Osteoblast (primary cell): ENCODE measurements at regions not wholly inside any gene's neighbourhood (a gene's known extent, or its start where the extent isn't known, plus 50 kb on each side); places are given as distances from the start of the nearest gene placed in this dataset.

ENCODE experiments used
- DNase-seq: peaks from one replicate; pipeline ENCODE4 v3.0.0; 2011; ENCODE audit warnings: low spot score, mixed read lengths; ENCODE audit not compliant: insufficient read length; ENCODE audit errors: missing footprints
- H2AFZ ChIP-seq: 2 replicates; pipeline ENCODE4 v1.6.0; 2011; ENCODE audit warnings: mild to moderate bottlenecking, low read length
- H3K27ac ChIP-seq: 2 replicates; pipeline ENCODE4 v1.5.1; 2011; ENCODE audit warnings: mild to moderate bottlenecking, low read depth, low read length, moderate library complexity
- H3K27me3 ChIP-seq: 2 replicates; pipeline ENCODE4 v1.6.0; 2012; ENCODE audit warnings: mild to moderate bottlenecking, control low read depth, inconsistent platforms, low read length, moderate library complexity; ENCODE audit not compliant: insufficient read depth
- H3K36me3 ChIP-seq: 2 replicates; pipeline ENCODE4 v1.5.1; 2011; ENCODE audit warnings: mild to moderate bottlenecking, low read length, control low read depth, moderate library complexity; ENCODE audit not compliant: insufficient read depth
- H3K4me1 ChIP-seq: 2 replicates; pipeline ENCODE4 v1.5.1; 2011; ENCODE audit warnings: mild to moderate bottlenecking, low read length, control low read depth, moderate library complexity; ENCODE audit not compliant: insufficient read depth
- H3K4me2 ChIP-seq: 2 replicates; pipeline ENCODE4 v1.6.0; 2011; ENCODE audit warnings: mild to moderate bottlenecking, low read length; ENCODE audit not compliant: insufficient read depth
- H3K4me3 ChIP-seq: fragments of 200-600 bp; sonication (generic); 3 replicates; pipeline ENCODE4 v1.5.1; 2012; ENCODE audit warnings: mild to moderate bottlenecking, low read length, inconsistent platforms; ENCODE audit not compliant: insufficient read depth
- H3K79me2 ChIP-seq: 2 replicates; pipeline ENCODE4 v1.6.0; 2012; ENCODE audit warnings: mild to moderate bottlenecking, low read length, control low read depth, inconsistent platforms; ENCODE audit not compliant: insufficient read depth
- H3K9me3 ChIP-seq: 2 replicates; pipeline ENCODE4 v1.5.1; 2011; ENCODE audit warnings: low read depth, low read length, control low read depth
- H4K20me1 ChIP-seq: 2 replicates; pipeline ENCODE4 v1.6.0; 2012; ENCODE audit warnings: mild to moderate bottlenecking, low read length, control low read depth; ENCODE audit not compliant: insufficient read depth
- CTCF ChIP-seq: IDR thresholded peaks from 2 replicates; pipeline ENCODE4 v1.5.1; 2011; ENCODE audit warnings: mild to moderate bottlenecking, low read depth, low read length, moderate library complexity; ENCODE audit errors: extremely low read depth

- Histone ChIP-seq H3K27ac (no peak overlapping the region), H2AFZ (no peak overlapping the region), H4K20me1 (no peaks in the 10 kb centered on the region), H3K79me2 (no peaks in the 10 kb centered on the region), H3K36me3 (no peaks in the 10 kb centered on the region), H3K9me3 (no peaks in the 10 kb centered on the region), H3K4me1 (no peaks in the 10 kb centered on the region), H3K4me2 (no peak overlapping the region), H3K4me3 (no peak overlapping the region), H3K27me3 (no peaks in the 10 kb centered on the region)
- TF ChIP-seq CTCF, result no peak
- DNase-seq, result no peak
These were observed 130.7 kb upstream of the CTSO start for GRCh38 chr4:156084373-156084772.

GRCh38 chr4:156073976-156074375 lies 120.3 kb upstream of the CTSO start:
- no peak overlapping the region for H3K4me3 ChIP-seq
- no peak overlapping the region for H2AFZ ChIP-seq
- no peaks in the 10 kb centered on the region for H3K79me2 ChIP-seq

GRCh38 chr4:156060661-156061060 lies 107.0 kb upstream of the CTSO start:
- TF ChIP-seq CTCF, result no peak
- no peak overlapping the region for H3K4me3 ChIP-seq
- H3K79me2 ChIP-seq, result no peaks in the 10 kb centered on the region
- no peaks in the 10 kb centered on the region for H3K27me3 ChIP-seq
- H3K4me1 ChIP-seq, result no peaks in the 10 kb centered on the region
- H2AFZ ChIP-seq, result no peak overlapping the region
- H3K9me3 ChIP-seq, result no peaks in the 10 kb centered on the region
- H3K27ac ChIP-seq, result no peak overlapping the region
- DNase-seq, result no peak
- H4K20me1 ChIP-seq, result no peaks in the 10 kb centered on the region
- H3K4me2 ChIP-seq, result no peak overlapping the region
- no peaks in the 10 kb centered on the region for H3K36me3 ChIP-seq

More at GRCh38 chr4:156073976-156074375, 120.3 kb upstream of the CTSO start:
- Histone ChIP-seq H4K20me1 (no peaks in the 10 kb centered on the region), H3K4me1 (no peaks in the 10 kb centered on the region), H3K4me2 (no peak overlapping the region), H3K27me3 (no peaks in the 10 kb centered on the region), H3K27ac (no peak overlapping the region), H3K9me3 (no peaks in the 10 kb centered on the region), H3K36me3 (no peaks in the 10 kb centered on the region)
- TF ChIP-seq CTCF, result no peak
- DNase-seq, result no peak

- no peaks in the 10 kb centered on the region for H3K36me3 ChIP-seq
- TF ChIP-seq CTCF, result no peak
- H3K9me3 ChIP-seq, result no peaks in the 10 kb centered on the region
- no peak overlapping the region for H3K4me3 ChIP-seq
- H3K4me1 ChIP-seq, result no peaks in the 10 kb centered on the region
- no peak overlapping the region for H2AFZ ChIP-seq
- H3K27ac ChIP-seq, result no peak overlapping the region
- no peaks in the 10 kb centered on the region for H3K79me2 ChIP-seq
- DNase-seq, result no peak
- H3K4me2 ChIP-seq, result no peak overlapping the region
- H4K20me1 ChIP-seq, result no peaks in the 10 kb centered on the region
- H3K27me3 ChIP-seq, result no peaks in the 10 kb centered on the region
These were observed 99.5 kb upstream of the CTSO start for GRCh38 chr4:156053174-156053573.
